DLD1 (cell line): ENCODE measurements at regions not wholly inside any gene's neighbourhood (a gene's known extent, or its start where the extent isn't known, plus 50 kb on each side); places are given as distances from the start of the nearest gene placed in this dataset.

Experiments
- in situ Hi-C: cut with HindIII; loops from 2 replicates; pipeline ENCODE4 v1.10.0; 2017; ENCODE audit warnings: low sequenced_read_pairs

DNA sequence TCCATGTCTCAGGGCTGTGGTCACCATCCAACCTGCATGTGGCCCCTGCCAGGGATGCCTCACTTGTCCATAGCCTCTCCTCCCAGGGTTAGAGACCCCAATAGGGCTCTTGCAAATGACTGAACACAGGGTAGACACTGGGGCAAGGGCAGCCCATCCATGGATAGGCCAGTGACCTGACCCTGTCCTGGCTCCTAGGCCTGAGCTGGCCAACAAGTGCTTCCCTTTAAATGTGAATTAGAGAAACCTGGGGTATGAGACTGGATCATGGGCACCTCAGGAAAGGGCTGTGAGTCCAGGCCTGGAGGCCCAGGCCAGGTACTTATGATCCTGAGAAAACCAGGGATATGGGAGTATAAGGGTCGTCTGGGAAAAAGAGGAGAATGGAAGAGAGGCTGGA, 64.5 kb downstream of the COPS8 start:
- in situ Hi-C loops = no loop called here

DNA sequence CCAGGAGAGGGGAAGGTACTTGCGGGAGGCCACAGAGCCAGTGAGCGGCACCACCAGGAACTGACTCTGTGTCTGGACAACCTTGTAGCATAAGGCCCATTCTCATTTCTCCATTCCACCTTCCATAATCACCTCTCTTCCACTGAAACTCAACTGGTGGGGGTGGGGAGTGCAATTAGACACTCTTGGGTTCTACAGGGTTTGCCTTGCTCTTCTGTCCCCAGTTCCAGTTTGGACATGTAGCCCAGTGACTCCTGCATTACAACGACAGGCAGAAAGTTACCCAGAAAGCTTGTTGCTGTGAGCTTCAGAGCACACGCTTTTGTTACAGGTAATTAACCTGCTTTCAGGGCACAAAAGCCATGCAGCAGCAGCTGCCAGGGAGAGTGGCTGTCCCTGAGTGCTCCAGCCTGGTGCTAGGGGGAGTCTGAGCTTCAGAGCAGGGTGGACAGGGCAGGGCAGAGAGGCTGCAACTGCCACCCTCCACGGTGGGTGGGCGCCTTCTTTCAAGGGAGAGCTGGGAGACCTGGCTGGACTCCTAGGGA, 65.2 kb downstream of the COPS8 start:
- in situ Hi-C loops = no loop called here

DNA sequence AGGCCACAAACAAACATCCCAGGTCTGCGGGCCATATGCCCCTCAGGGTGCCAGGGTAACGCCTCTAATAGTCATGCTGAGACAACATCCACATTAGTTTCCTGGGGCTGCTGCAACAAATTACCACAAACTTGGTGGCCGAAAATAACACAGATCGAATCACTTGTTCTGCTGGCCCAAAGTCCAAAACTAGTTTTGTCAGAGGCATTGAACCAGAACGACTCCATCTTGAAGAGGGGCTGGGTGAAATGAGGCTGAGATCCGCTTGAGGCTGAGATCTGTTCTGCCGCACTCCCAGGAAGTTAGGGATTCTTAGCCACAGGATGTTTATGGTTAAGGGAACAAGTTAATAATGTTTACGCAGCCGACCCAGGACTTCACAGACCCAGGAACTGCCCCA, 66.7 kb downstream of the COPS8 start:
- in situ Hi-C loops = no loop called here

DNA sequence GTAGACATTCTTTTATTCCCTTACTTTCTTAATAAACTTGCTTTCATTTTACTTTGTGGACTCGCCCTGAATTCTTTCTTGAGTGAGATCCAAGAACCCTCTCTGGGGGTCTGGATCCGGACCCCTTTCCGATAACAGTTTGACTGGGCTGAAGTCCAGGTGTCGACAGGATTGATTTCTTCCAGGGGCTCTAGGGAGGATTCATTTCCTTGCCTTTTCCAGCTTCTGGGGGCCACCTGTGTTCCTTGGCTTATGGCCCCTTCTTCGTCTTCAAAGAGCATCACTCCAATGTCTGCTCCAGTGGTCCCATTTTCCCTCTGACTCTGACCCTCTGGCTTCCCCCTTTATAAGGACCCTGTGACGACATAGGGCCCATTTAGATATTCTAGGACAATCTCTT, 67.5 kb downstream of the COPS8 start:
- in situ Hi-C loops = no loop called here

DNA sequence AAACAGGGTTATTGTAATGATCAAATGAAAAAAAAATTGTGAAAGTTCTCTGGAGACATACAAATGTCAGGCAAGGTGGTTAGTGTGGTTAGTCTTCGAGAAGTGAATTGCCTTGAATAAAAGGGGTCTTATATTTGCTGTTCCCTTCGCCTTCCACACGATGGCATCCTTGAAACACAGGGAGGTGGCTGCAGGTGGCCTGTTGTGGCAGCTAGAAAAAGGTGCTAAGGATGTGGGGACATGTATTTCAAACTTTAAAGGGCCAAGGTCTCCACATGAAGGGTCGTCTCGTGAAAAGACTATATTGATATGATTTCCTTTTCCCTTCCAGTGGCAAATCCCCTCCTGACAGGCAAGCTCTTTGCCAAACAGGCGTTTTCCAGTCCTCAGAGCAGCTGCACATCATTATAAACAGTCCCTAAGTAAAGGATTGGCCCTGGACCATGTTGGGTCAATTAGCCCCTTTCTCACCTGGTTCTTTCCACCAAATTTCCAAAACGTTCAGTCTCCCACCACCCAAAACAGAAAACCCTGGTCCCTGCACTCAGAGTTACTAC, 68.5 kb downstream of the COPS8 start:
- in situ Hi-C loops = no loop called here

DNA sequence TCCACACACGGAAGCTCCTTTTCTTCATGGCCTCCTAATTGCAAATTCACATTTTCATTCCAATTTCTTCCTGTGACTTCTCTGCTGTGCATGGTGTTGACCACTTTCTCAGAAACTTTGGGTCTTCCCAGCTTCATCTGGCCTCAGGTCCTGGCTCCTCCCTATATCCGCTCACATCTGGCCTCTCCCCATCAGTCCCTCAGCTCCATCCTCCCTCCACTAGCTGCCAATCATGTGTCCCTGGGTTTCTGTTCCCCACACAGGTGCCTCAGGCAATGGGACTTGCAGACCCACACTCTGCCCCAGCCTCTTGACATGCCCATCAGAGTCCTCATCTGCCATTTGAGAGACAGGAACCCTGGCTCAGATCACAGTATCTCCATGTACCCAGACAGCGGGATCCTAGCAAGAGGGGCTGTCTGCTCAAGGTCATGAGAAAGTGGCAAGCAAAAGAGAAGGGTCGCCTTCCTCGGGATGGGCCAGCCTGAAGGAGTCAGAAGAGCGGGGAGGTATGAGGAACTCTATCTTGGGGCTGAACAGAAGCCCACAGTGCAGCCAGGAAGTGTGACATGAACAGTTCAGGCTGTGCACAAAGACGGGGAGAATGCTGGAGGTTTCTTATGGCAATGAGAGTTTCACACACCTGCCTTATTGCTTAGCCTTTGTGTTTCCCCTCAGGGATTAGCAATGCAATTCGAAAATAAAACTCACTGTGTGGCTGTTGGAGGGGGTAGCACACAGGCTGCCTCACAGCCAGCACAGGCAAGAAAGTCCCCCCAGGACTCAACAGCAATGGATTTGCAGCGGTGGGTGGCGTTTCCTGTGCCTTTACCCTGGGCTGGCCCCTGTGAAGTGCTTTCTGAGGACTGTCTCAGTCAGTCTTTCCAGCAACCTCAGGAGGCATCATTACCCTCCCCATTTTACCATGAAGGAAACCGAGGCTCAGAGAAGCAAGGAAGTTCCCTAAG, 69.5 kb downstream of the COPS8 start:
- in situ Hi-C loops = no loop called here

DNA sequence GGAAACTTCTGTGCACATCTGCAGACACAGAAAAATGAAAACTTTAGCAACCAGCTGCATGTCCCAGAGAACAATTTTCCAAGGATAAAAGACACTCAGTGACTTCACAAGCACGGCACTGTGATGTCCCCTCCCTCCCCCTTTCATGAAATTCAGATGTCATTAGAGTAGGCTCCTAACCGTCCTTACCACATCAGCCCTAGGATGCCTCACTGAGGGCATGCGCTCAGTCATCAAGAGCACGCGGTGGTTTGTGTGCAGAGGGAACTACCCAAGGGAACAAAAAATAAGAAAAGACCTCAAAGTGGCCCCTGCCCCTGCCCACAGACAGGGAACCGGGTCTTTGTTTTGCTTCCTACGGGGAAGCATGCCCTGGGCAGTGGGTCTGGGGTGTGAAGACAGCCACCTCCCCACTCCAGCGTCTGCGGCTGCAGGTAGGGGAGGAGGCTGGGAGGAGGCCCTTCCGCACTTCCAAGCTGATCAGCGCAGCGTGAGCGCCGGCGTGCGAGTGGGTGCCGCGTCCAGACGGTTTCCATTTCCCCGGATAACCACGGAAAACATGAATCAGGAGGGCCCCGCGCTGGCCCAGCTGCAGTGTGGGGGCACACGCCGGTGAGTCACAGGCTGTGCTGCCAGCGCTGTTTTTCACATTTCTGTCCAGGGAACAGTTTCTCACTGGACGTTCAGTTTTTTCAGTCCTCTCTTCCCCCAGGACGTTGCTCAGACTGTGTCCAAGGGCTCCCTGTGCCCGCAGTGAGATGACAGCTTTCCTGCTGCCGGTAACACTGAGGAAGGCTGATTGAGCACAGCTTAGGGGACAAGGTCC, 70.6 kb downstream of the COPS8 start:
- in situ Hi-C loops = no loop called here

DNA sequence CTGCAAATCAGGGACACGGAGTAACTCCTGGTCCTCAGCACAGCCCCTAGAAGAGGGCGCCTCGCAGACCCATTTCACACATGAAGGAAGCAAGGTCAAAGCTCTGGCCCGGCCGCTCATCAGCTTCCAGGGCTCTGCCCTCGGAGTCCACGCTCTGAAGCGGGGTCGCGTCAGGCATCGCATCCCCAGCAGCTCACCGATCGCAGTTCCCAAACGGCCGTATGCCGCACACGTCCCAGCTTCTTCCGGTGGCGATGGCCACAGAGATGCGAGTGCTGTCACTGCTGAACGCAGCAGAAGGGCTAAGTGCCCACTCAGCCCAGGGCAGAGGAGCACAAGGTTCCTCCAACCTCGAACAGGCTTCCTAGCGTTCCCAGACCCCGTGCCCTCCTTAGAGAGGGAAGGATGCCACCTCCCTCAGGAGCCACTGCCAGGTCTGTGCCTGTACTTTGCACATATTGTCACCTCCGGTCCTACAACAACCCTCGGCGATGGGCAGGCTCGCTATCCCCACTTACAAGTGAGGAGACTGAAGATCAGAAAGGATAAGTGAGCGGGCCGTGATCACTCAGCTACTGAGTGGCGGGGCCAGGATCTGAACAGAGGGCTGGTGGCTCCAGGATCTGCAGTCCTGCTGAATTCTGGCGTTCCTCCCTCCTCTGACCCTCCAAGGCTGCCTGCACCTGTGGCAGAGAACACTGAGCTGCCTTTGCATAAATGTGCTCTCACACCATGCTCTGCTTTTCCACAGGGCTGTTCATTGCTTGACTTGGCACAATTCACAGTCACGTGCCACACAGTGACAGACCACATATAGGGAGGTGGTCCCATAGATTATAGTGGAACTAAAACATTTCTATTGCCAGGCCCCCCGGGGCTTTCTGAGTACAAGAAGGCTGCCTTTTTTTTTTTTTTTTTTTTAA, 71.4 kb downstream of the COPS8 start:
- in situ Hi-C loops = no loop called here

DNA sequence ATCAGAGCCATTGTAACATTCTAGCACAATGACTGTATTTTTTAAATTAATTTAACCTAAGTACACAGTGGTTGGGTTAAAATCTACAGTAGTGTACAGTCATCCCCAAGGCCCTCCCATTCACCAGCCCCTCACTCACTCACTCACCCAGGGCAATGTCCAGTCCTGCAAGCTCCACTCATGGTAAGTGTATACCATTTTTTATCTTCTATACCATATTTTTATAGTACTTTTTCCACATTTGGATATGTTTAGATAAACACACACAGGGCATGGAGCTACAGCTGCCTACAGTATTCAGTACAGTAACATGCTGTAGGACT, 72.1 kb downstream of the COPS8 start:
- in situ Hi-C loops = no loop called here

DNA sequence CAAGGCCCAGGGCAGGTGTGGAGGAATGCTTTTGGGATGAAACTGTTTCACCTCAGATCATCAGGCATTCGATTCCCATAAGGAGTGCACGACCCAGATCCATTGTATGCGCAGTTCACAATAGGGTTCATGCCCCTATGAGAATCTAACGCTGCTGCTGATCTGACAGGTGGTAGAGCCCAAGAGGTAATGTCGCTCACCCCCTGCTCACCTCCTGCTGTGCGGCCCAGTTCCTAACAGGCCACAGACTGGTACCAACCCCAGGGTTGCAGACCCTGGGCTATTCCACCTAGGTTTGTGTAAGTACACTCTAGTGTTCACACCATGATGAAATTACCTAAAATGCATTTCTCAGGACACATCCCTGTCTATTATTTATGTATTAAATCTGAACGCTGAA, 72.5 kb downstream of the COPS8 start:
- in situ Hi-C loops = no loop called here

DNA sequence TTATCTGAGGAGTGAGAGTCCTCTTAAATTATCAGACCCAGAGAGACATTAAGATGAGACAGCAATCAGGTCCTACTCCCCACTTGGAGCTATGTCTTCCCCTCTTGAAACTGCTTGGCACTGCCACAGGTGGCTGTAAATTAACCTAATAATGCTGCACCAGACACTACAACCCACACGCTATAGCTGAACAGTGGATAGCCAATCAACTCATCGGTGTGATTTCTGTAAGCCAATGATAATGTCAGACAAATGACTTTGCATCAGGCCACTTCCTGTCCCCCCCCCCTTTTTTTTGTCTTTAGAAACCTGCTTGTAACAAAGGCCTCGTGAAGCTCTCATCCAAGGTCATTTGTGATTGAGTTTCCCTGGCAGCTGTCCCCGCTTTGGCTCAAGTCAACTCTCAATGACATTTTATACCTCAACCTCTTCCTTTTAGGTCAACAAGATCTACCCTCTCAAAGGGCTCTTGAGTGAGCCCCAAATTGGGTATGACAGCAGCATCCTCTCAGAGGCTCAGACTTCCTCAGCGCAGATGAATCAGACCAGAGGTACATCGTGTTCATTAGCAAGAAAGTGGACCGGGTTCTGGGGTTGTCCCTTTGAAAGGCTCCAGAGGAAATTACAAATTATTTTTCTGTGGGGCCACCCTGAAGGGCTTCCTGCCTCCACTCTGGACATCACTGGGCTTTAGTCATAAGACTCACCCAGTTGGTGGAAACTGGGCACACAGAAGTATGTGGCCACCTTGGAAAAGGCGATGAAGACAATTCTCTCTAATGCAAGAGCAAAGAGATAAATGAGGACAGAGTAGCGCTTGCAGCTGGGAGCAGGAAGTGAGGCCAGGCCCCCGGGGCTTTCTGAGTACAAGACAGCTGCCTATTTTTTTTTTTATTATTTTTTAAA, 73.6 kb downstream of the COPS8 start:
- in situ Hi-C loops = no loop called here

DNA sequence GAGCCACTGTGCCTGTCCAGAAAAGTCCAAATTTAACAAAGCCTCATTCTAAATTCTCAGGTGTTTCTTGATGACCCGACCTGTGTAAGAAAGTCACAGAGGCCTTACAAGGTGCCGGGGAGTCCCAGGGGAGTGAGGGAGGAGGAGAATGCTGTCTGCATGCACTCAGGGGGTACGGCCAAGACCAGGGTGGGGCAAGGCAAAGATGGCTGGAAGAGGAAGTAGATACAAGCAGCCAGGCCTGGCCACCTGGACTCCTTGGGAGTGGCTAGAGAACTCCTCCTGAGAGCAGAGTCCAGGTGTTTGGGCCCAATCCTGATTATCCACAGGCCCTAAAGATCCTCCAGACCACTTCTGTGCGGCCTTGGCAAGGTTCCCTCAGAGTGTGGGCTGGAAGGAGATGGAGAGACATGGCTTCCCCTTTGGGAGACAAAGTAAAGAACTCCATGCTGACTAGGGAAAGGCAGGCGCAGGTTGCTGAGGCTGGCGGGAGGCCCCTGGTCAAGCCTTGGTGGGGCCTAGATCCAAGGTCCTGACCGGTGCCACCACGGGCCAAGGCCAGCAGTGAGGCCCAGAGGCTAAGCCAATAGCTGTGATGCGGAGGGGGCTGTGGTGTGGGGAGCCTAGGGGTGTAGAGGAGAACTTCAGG, 74.7 kb downstream of the COPS8 start:
- in situ Hi-C loops = no loop called here

DNA sequence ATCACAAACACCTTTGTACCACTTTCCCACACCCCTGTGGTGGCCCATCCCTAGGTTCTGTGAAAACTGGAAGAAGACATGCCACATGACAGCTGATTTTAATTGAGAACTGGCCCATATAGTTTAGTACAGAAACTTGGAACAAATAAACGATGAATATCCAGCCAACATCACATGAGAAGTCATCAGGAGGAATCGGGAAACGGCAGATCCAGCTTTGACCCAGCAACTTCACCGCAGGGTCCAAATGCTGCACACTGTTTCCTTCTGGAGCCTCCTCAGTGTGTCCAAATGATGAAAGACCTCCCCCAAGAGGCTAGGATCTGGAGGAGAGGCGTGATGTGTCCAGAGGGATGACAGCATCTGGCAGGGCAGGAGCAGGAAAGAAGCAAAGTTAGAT, 75.5 kb downstream of the COPS8 start:
- in situ Hi-C loops = no loop called here

DNA sequence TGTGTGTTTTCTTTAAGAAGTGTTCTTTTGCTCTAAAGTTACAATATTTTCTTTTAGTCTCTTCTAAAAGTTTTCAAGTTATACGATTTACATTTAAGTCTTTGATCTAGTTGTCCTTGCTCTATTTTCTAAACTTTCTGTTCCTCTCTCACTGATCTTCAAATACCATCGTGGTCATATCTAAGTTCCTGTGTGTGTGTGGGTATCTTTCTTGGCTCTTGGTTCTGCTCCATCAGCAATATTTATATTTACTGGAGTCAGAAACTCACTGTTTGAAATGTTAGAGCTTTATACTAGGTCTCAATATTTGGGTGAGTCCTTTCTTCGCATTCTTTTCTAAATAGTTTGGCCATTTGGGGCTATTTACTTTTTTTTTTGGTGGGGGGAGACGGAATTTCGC, 77.3 kb downstream of the COPS8 start:
- in situ Hi-C loops = no loop called here

DNA sequence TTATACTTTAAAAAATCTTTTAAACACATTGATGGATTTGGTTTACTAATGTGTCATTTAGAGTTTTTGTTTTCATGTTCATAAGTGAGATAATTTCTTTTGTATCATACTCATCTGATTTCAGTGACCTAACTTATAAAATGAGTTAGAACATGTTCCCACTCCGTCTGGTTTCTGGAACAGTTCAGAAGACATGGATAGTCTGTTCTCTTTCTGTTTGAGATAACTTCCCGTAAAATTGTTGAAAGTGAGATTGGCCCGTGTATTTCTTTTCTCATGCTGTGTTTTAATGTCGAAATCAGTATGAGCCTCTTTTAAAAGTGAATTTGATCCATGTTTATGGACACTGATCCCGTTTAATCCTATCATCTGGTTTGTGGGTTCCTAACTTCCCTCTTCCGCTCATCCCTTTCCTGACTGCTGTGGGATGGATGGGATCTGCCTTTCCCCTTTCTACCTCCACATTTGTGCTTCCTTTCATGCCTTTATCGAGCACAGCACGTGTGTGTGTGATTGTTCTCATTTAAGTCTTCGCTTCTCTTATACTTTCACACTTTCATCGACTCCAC, 78.9 kb downstream of the COPS8 start:
- in situ Hi-C loops = no loop called here

DNA sequence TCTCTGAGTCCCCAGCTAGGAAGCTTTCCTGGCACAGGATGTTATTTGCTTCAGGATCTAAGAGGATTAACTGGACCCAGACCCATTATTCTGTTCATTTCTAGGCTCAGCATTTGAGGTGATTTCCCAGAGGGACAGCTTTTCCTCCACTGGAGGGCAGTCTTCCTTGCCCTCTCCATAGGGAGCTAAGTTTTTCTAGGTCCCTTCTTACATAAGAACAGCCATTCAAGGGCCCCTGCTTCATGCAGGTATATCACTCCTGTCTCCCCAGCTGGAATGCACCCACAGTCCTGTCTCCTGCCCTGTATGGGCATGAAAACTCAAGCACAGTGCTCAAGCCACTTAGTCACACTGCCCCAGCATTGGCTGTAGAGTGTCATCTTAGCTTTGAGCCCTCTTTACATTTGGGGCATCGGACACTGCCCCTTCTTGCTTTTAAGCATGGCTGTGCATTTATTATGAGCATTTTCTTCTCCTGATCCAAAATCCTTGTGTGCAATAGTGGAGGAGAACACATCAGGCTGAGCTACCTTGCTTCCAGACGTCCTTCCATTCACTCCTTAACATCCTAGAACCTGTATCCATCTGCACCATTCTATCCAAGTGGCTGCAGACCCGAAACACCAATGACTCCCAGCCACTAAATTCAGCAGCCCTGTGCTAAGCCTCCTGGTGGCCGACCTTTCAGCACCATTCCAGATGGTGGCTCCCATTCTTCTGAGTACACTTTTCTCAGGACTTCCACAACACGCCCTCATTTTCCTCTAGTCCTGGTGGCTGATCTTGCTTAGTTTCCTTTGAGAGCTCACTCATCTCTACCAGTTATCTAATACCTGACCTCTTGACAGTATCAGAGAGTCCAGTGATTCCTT, 80.0 kb downstream of the COPS8 start:
- in situ Hi-C loops = no loop called here

DNA sequence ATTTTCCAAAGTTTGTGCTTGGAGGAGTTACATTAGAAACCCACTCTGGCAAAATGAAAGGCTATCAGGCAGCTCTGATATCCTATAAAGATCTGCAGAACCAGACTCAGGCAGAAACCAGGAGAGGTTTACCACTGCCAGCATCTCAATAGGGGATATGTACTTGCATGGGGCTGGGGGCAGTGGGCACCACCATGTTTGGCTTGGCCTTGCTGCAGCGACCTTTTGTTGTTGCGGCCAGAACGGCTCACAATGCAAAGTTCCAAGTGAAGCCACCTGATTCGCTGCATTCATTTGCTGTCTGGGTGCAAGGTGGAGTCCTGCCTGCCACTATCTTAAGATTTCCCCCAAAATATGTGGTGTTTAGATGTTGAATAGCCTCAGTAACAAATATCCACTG, 81.3 kb downstream of the COPS8 start:
- in situ Hi-C loops = no loop called here

DNA sequence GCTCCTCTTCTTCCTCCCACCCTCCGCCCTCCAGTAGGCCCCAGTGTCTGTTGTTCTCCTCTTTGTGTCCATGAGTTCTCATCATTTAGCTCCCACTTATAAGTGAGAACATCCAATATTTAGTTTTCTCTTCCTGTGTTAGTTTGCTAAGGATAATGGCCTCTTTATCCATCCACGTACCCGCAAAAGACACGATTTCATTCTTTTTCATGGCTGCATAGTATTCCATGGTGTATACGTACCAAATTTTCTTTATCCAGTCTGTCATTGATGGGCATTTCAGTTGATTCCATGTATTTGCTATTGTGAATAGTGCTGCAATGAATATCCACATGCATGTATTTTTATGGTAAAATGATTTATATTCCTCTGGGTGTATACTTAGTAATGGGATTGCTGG, 82.2 kb downstream of the COPS8 start:
- in situ Hi-C loops = no loop called here
